ENCODE measurements at regions not wholly inside any gene's neighbourhood (a gene's known extent, or its start where the extent isn't known, plus 50 kb on each side); places are given as distances from the start of the nearest gene placed in this dataset.

GRCh38 chr10:78166261-78166660 is 132.6 kb downstream of the RPS24 start:
- no peak for TF ChIP-seq POLR2AphosphoS5 (IDR thresholded peaks at IDR 0.05; ENCODE audit: low read depth, low read length)
- no peak for TF ChIP-seq TAF1 (IDR thresholded peaks at IDR 0.05; ENCODE audit: borderline replicate concordance, insufficient read depth, low read length)
- TF ChIP-seq SIN3A (IDR thresholded peaks at IDR 0.05; ENCODE audit: borderline replicate concordance, insufficient read depth, low read length) = no peak
- TF ChIP-seq, protein P1, sequence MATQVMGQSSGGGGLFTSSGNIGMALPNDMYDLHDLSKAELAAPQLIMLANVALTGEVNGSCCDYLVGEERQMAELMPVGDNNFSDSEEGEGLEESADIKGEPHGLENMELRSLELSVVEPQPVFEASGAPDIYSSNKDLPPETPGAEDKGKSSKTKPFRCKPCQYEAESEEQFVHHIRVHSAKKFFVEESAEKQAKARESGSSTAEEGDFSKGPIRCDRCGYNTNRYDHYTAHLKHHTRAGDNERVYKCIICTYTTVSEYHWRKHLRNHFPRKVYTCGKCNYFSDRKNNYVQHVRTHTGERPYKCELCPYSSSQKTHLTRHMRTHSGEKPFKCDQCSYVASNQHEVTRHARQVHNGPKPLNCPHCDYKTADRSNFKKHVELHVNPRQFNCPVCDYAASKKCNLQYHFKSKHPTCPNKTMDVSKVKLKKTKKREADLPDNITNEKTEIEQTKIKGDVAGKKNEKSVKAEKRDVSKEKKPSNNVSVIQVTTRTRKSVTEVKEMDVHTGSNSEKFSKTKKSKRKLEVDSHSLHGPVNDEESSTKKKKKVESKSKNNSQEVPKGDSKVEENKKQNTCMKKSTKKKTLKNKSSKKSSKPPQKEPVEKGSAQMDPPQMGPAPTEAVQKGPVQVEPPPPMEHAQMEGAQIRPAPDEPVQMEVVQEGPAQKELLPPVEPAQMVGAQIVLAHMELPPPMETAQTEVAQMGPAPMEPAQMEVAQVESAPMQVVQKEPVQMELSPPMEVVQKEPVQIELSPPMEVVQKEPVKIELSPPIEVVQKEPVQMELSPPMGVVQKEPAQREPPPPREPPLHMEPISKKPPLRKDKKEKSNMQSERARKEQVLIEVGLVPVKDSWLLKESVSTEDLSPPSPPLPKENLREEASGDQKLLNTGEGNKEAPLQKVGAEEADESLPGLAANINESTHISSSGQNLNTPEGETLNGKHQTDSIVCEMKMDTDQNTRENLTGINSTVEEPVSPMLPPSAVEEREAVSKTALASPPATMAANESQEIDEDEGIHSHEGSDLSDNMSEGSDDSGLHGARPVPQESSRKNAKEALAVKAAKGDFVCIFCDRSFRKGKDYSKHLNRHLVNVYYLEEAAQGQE (IDR thresholded peaks at IDR 0.05; ENCODE audit: insufficient read depth in 1 of 2, low read depth in 2 of 2, low read length in 2 of 2) = no peak
- no peak for TF ChIP-seq FOXP2 (optimal IDR thresholded peaks at IDR 0.05; ENCODE audit: borderline replicate concordance, extremely low read depth, extremely low read length, insufficient read depth)

DNA sequence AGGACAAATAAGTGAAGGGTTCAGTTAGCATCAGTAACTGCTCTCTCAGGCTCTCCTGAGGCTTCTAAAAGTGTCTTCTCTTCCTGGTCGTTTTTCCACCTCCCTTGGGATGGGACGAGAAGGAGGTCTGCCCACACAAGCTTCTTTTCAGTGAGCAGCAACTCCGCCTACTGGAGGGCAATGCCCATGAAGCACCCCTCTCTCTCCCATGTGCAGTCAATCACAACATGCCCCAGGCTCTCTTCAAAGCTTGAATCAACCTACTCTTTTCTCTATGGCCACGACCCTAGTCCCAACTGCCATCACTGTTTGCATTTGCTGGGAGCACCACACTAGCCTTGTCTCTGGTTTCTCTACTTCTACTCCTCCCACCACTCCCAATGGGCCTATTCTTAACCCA is 135.6 kb downstream of the RPS24 start:
- TF ChIP-seq SIN3A (IDR thresholded peaks at IDR 0.05; ENCODE audit: borderline replicate concordance, insufficient read depth, low read length) = no peak
- TF ChIP-seq POLR2AphosphoS5 (IDR thresholded peaks at IDR 0.05; ENCODE audit: low read depth, low read length) = no peak
- TF ChIP-seq, protein P1 (IDR thresholded peaks at IDR 0.05; ENCODE audit: insufficient read depth in 1 of 2, low read depth in 2 of 2, low read length in 2 of 2) = no peak
- no peak for TF ChIP-seq FOXP2 (optimal IDR thresholded peaks at IDR 0.05; ENCODE audit: borderline replicate concordance, extremely low read depth, extremely low read length, insufficient read depth)

DNA sequence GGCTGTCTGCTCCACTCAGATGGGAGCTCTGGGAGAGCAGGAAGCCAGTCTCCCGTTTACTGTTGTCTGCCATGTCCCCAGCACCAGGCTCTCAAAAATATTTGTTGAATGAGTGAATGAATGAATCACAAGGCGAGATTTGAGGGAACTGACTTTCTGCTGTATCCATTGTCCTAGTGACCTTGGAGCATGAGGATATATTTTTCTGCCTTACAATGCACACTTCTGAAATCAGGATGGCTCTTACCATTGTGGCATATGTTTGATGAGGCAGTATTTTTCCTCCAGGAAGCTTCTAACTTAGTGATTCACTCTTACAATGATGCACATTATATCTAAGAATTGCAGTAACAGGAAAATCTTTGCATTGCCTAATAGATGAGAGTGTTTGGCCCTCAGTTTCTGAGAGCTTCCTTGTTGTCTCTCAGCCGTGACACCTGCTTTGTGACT is 136.4 kb downstream of the RPS24 start:
- TF ChIP-seq TAF1 (IDR thresholded peaks at IDR 0.05; ENCODE audit: borderline replicate concordance, insufficient read depth, low read length) (no peak), POLR2AphosphoS5 (IDR thresholded peaks at IDR 0.05; ENCODE audit: low read depth, low read length) (no peak), SIN3A (IDR thresholded peaks at IDR 0.05; ENCODE audit: borderline replicate concordance, insufficient read depth, low read length) (no peak), FOXP2 (optimal IDR thresholded peaks at IDR 0.05; ENCODE audit: borderline replicate concordance, extremely low read depth, extremely low read length, insufficient read depth) (no peak)
- TF ChIP-seq, protein P1 (IDR thresholded peaks at IDR 0.05; ENCODE audit: insufficient read depth in 1 of 2, low read depth in 2 of 2, low read length in 2 of 2) = no peak

- TF ChIP-seq, protein P1 (IDR thresholded peaks at IDR 0.05; ENCODE audit: insufficient read depth in 1 of 2, low read depth in 2 of 2, low read length in 2 of 2) = no peak
- TF ChIP-seq TAF1 (IDR thresholded peaks at IDR 0.05; ENCODE audit: borderline replicate concordance, insufficient read depth, low read length) (no peak), FOXP2 (optimal IDR thresholded peaks at IDR 0.05; ENCODE audit: borderline replicate concordance, extremely low read depth, extremely low read length, insufficient read depth) (no peak)
These were observed 138.2 kb downstream of the RPS24 start for GRCh38 chr10:78171633-78172400.
